Bronchial epithelial cell (primary cell): ENCODE measurements at regions not wholly inside any gene's neighbourhood (a gene's known extent, or its start where the extent isn't known, plus 50 kb on each side); places are given as distances from the start of the nearest gene placed in this dataset.

Source experiments
- DNase-seq: peaks from one replicate; pipeline ENCODE4 v3.0.0-alpha.2; 2010; ENCODE audit warnings: low read depth
- FAIRE-seq: peaks from 2 replicates; lab custom pipeline; 2011; peaks lifted over from hg19 to GRCh38; lab: Jason Lieb, UNC
- H3K27me3 ChIP-seq: 2 replicates; pipeline ENCODE4 v1.5.1; 2011; ENCODE audit warnings: low read length; ENCODE audit not compliant: control insufficient read depth, insufficient read depth
- H3K36me3 ChIP-seq: 2 replicates; pipeline ENCODE4 v1.5.1; 2011; ENCODE audit warnings: low read length; ENCODE audit not compliant: control insufficient read depth, insufficient read depth
- H3K4me3 ChIP-seq: 2 replicates; pipeline ENCODE4 v1.5.1; 2011; ENCODE audit warnings: mild to moderate bottlenecking, low read depth, low read length, control low read depth
- TF ChIP-seq, protein P1 (sequence below): IDR thresholded peaks from 2 replicates; pipeline ENCODE4 v1.5.1; 2011; ENCODE audit warnings: mild to moderate bottlenecking, moderate library complexity, low read length, control low read depth, inconsistent platforms; ENCODE audit not compliant: insufficient read depth, severe bottlenecking

DNA sequence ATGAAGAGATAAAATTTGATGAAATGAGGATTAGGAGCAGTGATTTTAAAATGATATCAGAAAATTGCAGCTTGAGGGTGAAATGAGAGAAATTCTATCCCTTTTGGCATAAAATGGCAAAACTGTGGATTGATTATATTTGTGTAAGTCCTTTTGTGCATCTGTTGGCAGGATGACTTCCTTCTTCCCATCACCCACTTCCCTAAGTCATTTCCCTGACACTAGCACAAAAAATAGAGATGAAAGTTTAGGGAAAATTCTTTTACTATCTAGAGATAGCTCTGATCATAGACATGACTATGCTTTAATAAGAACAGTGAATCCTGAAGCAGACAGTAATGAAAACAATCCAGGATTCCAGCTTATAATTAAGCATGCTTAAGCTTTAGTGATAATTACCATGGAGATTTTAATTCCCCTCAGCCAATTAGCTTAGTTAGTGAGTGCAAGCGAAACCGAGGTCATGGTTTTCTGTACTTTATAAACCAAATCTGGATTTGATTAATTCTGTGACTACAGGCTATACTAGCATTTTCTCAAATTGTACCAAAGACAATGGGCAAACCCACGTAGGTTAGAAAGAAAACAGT, 163.6 kb upstream of the TARS1 start:
- Histone ChIP-seq H3K4me3 (no peak overlapping the region), H3K36me3 (no peaks in the 10 kb centered on the region), H3K27me3 (no peaks in the 10 kb centered on the region)
- TF ChIP-seq, protein P1, sequence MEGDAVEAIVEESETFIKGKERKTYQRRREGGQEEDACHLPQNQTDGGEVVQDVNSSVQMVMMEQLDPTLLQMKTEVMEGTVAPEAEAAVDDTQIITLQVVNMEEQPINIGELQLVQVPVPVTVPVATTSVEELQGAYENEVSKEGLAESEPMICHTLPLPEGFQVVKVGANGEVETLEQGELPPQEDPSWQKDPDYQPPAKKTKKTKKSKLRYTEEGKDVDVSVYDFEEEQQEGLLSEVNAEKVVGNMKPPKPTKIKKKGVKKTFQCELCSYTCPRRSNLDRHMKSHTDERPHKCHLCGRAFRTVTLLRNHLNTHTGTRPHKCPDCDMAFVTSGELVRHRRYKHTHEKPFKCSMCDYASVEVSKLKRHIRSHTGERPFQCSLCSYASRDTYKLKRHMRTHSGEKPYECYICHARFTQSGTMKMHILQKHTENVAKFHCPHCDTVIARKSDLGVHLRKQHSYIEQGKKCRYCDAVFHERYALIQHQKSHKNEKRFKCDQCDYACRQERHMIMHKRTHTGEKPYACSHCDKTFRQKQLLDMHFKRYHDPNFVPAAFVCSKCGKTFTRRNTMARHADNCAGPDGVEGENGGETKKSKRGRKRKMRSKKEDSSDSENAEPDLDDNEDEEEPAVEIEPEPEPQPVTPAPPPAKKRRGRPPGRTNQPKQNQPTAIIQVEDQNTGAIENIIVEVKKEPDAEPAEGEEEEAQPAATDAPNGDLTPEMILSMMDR = no peak
- FAIRE-seq (no peak), DNase-seq (no peak)

DNA sequence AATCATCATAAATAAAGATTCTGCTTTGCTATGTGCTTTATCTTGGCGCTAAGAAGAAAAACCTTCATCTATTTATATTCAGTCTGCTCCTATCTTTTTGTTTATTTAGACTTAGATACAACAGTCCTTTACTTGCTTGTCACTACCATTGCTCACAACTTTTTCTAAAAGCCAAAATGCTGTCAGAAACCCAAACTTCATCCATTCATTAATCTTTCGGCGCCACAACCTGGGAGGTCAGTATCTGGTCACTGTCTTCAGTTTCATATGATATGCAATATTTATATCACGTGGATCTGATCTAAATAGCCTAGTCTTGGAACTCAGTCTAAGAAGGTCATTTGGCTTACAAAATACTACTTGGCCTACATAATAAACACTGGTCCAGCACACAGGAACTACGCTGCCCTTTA, 159.3 kb upstream of the TARS1 start:
- FAIRE-seq (no peak), DNase-seq (no peak)
- no peak overlapping the region for H3K4me3 ChIP-seq
- H3K27me3 ChIP-seq = no peaks in the 10 kb centered on the region
- no peaks in the 10 kb centered on the region for H3K36me3 ChIP-seq
- TF ChIP-seq, protein P1 = no peak

GRCh38 chr5:33282157-33282556, 158.6 kb upstream of the TARS1 start:
- DNase-seq = no peak
- no peaks in the 10 kb centered on the region for H3K27me3 ChIP-seq
- FAIRE-seq = no peak
- TF ChIP-seq, protein P1 = no peak
- H3K36me3 ChIP-seq = no peaks in the 10 kb centered on the region
- no peak overlapping the region for H3K4me3 ChIP-seq

DNA sequence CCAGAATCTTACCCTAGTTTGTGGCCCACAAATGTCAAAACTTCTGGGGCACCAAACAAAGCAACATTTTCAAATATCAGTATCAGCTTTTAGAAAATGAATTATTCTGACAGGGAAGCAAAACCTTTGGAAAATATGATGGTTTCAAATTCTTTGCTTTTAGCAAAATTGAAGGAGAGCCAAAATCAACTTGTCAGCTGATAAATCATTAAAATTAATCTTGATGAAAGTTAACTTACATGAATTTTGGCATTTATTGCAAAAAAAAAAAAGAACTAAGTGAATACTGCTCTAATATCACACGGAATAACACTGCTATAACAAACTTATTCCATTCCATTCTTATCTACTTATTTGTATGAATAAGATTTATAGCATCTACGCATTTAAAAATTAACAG, 158.1 kb upstream of the TARS1 start:
- FAIRE-seq = no peak
- TF ChIP-seq, protein P1 = no peak
- no peaks in the 10 kb centered on the region for H3K36me3 ChIP-seq

DNA sequence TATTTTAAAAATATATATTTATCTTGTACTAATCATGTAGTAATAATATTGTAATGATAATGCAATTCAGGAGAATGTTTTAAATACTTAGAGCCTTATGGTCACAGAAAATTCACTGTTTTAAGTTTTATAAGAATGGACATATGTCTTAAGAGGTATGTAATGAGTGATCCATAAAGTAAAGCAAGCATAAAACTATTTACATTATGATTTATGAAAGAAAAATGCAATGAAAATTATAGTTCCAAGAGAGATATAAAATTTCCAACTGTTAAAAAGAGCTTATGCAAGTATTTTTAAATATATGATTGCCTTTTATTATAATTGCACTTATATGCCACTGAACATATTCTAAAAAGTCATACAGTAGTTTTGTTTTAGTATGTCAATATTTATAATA, 157.5 kb upstream of the TARS1 start:
- Histone ChIP-seq H3K4me3 (no peak overlapping the region), H3K36me3 (no peaks in the 10 kb centered on the region), H3K27me3 (no peaks in the 10 kb centered on the region)
- TF ChIP-seq, protein P1 = no peak
- FAIRE-seq (no peak), DNase-seq (no peak)

More for the DNA sequence above, 158.1 kb upstream of the TARS1 start:
- DNase-seq = no peak
- Histone ChIP-seq H3K27me3 (no peaks in the 10 kb centered on the region), H3K4me3 (no peak overlapping the region)

GRCh38 chr5:33284681-33285080, 156.1 kb upstream of the TARS1 start:
- DNase-seq (no peak), FAIRE-seq (no peak)
- Histone ChIP-seq H3K36me3 (no peaks in the 10 kb centered on the region), H3K27me3 (no peaks in the 10 kb centered on the region), H3K4me3 (no peak overlapping the region)
- TF ChIP-seq, protein P1 = no peak
